ENCODE measurements at regions not wholly inside any gene's neighbourhood (a gene's known extent, or its start where the extent isn't known, plus 50 kb on each side); places are given as distances from the start of the nearest gene placed in this dataset.
"Not testable (repeated sequence)": the region's sequence is repeated elsewhere in the genome, so short reads cannot be mapped to it uniquely, and the experiment has no call there.

DNA sequence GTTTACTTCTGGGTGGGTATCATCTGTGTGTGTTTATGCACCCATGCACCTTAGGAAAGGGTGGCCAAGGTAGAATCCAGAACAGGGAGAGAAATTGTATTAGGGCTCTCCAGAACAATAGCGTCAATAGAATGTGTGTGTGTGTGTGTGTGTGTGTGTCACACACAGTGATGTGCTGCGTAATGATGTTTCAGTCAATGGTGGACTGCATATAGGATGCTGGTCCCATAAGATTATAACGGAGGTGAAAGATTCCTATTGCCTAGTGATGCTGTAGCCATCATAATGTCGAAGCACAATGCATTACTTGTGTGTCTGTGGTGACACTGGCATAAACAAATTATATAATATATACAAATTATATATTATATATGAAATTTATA, 69.3 kb upstream of the PRR23C start:
- H3K4me3 ChIP-seq (ENCODE audit: low read depth, low read length), result no peak overlapping the region
- DNase-seq (ENCODE audit: low read depth), result no peak
- TF ChIP-seq, protein P1, sequence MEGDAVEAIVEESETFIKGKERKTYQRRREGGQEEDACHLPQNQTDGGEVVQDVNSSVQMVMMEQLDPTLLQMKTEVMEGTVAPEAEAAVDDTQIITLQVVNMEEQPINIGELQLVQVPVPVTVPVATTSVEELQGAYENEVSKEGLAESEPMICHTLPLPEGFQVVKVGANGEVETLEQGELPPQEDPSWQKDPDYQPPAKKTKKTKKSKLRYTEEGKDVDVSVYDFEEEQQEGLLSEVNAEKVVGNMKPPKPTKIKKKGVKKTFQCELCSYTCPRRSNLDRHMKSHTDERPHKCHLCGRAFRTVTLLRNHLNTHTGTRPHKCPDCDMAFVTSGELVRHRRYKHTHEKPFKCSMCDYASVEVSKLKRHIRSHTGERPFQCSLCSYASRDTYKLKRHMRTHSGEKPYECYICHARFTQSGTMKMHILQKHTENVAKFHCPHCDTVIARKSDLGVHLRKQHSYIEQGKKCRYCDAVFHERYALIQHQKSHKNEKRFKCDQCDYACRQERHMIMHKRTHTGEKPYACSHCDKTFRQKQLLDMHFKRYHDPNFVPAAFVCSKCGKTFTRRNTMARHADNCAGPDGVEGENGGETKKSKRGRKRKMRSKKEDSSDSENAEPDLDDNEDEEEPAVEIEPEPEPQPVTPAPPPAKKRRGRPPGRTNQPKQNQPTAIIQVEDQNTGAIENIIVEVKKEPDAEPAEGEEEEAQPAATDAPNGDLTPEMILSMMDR (IDR thresholded peaks at IDR 0.05; ENCODE audit: low read depth, low read length, missing control alignments), result no peak
- in situ Hi-C loops (cut with HindIII; ENCODE audit: low sequenced_read_pairs), result loop anchor here (10.0 kb wide), 2 partner anchors 201 to 231 kb away; partner anchors contain the start of gene MRPS22

DNA sequence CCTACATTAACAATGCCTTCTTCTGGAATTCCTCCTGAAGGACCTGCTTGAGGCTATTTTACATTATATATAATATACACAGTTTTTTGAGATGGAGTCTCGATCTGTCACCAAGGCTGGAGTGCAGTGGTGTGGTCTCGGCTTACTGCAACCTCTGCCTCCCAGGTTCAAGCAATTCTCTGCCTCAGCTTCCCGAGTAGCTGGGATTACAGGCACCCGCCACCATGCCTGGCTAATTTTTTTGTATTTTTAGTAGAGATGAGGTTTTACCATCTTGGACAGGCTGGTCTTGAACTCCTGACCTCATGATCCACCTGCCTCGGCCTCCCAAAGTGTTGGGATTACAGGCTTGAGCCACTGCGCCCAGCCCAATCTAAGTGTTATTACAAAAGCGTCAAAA, 71.9 kb upstream of the PRR23C start:
- not testable (repeated sequence) for DNase-seq (ENCODE audit: low read depth); H3K4me3 ChIP-seq (ENCODE audit: low read depth, low read length)
- in situ Hi-C loops (cut with HindIII; ENCODE audit: low sequenced_read_pairs), result loop anchor here (10.0 kb wide), 2 partner anchors 198 to 228 kb away; partner anchors contain the start of gene MRPS22

DNA sequence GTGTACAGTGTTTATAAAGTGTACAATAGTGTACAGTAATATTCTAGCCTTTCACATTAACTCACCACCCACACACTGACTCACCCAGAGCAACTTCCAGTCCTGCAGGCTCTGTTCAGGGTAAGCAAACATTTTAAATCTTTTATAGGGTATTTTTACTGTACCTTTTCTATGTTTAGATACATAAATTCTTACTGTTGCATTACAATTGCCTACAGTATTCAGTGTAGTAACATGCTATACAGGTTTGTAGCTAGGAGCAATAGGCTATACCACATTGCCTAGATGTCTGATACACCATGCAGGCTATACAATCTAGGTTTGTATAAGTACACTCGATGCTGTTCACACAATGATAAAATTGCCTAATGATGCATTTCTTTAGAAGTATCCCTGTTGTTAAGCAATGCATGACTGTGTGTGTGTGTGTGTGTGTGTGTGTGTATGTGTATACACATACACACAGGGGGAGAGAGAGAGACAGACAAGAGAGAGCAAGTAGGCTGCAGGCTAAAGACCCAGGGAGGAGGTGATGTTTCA, 72.5 kb upstream of the PRR23C start:
- no peak overlapping the region for H3K4me3 ChIP-seq (ENCODE audit: low read depth, low read length)
- DNase-seq (ENCODE audit: low read depth), result no peak
- TF ChIP-seq, protein P1 (IDR thresholded peaks at IDR 0.05; ENCODE audit: low read depth, low read length, missing control alignments), result no peak
- in situ Hi-C loops (cut with HindIII; ENCODE audit: low sequenced_read_pairs), result loop anchor here (10.0 kb wide), 2 partner anchors 198 to 228 kb away; partner anchors contain the start of gene MRPS22

DNA sequence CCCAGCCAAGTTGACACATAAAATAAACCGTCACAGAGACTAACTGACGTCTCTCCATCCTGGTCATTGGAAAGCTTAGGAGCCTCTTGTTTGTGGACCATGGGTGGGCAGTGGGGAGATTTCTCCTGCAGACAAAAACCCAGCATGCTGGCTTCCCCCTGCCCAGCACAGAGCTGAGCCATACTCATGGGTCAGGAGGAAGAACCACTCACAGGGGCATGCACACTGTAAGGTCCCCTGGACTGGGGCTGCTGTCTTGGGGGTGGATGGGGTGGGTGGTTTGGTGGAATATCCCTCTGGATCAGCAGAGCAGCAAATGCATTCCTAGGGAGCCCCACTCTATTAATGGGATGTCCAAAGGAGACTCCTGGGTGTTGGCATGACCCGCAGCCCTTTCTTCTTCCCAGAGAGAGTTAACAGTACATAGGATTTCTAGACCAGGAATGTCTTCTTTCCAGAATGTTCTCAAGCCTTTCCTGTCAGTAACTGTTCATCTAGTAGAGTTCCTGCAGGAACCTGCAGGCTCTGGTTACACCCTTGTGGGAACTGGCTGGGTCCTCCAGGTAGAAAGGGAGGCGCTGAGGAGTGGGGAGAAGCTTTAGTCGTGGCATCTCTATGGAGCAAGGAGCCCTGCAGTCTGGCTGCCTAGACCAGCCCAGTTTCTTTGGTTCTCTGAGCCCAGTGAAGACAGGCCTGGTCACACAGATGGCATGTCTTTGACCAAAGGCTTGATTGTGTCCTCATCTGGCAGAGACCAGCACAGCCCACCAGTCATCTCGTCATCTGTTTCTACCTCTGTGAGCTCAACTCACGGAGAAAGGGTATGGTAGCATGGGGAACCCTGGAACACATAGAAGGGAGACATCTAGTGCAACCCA, 73.4 kb upstream of the PRR23C start:
- in situ Hi-C loops (cut with HindIII; ENCODE audit: low sequenced_read_pairs), result loop anchor here (10.0 kb wide), 2 partner anchors 197 to 227 kb away; partner anchors contain the start of gene MRPS22
- H3K4me3 ChIP-seq (ENCODE audit: low read depth, low read length), result no peak overlapping the region
- no peak for DNase-seq (ENCODE audit: low read depth)
- TF ChIP-seq, protein P1 (IDR thresholded peaks at IDR 0.05; ENCODE audit: low read depth, low read length, missing control alignments), result no peak

DNA sequence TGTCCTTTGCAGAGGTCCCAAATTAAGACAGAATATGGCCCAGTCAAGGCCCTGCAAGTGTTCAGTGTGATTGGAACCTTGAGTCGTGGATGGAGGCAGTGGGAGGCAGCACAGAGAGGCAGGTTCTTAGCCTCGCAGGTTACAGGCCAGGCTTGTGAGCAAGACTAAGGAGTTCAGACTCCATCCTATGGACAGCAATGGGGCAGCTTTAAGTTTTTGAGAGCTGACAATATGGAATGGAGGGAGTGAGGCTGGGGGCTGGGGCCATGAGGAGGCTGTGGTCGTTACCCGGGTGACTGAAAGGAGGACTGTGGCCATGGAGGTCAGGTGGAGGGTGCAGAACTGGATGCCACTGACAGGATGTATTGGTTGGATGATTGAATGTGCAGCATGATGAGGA, 74.1 kb upstream of the PRR23C start:
- in situ Hi-C loops (cut with HindIII; ENCODE audit: low sequenced_read_pairs), result loop anchor here (10.0 kb wide), 2 partner anchors 196 to 226 kb away; partner anchors contain the start of gene MRPS22
- TF ChIP-seq, protein P1 (IDR thresholded peaks at IDR 0.05; ENCODE audit: low read depth, low read length, missing control alignments), result no peak

DNA sequence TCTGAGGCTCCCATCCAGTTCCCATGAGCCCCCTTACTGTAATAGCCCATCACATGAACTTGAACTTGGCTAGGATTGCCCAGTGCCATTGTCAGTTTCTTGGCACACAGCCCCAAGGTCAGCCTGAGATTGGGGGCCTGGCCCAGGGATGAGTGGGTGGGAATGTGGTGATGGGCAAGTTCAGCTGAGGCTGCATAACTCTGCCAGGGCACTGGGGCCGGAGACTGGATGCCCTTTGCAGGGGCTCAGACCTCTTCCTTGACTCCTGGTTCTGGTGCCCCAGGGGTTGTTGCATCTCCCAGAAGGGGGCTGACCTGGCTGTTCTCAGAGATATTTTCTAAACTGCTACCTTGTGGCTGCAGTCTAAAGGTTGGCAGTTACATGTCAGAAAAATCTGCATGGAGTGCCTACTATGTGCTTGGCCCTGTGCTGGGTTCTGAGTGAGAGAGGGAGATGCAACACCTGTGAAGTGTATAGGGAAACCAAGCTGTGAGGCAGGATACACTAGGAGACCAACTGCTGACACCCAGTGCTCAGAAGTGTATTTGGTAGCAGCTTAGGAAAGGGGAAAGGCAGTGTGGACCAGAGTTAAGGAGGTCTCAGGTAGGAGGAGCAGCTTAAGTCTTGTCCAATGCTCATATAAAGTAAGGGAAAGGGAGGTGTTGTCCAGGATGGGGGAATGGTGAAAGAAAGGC, 74.8 kb upstream of the PRR23C start:
- no peak for DNase-seq (ENCODE audit: low read depth)
- TF ChIP-seq, protein P1 (IDR thresholded peaks at IDR 0.05; ENCODE audit: low read depth, low read length, missing control alignments), result no peak
- no peak overlapping the region for H3K4me3 ChIP-seq (ENCODE audit: low read depth, low read length)
- in situ Hi-C loops (cut with HindIII; ENCODE audit: low sequenced_read_pairs), result loop anchor here (10.0 kb wide), 2 partner anchors 195 to 225 kb away; partner anchors contain the start of gene MRPS22

More for the DNA sequence above, 74.1 kb upstream of the PRR23C start:
- H3K4me3 ChIP-seq (ENCODE audit: low read depth, low read length), result no peak overlapping the region
- DNase-seq (ENCODE audit: low read depth), result no peak
